Colonic mucosa (tissue), 4 donors: ENCODE measurements at regions not wholly inside any gene's neighbourhood (a gene's known extent, or its start where the extent isn't known, plus 50 kb on each side); places are given as distances from the start of the nearest gene placed in this dataset.

Experiments used
- DNase-seq: peaks from one replicate; pipeline ENCODE4 v3.0.0-alpha.2; 2020
- H3K27ac ChIP-seq: fragments of 200-600 bp; one replicate; pipeline ENCODE4 v1.8.0; 2021
- H3K27me3 ChIP-seq: fragments of 200-600 bp; one replicate; pipeline ENCODE4 v1.8.0; 2021
- H3K36me3 ChIP-seq: fragments of 200-600 bp; one replicate; pipeline ENCODE4 v1.8.0; 2021
- H3K4me1 ChIP-seq: fragments of 200-600 bp; one replicate; pipeline ENCODE4 v1.8.0; 2021; ENCODE audit warnings: mild to moderate bottlenecking
- H3K4me3 ChIP-seq: fragments of 200-600 bp; one replicate; pipeline ENCODE4 v1.8.0; 2021
- H3K9ac ChIP-seq, 2 donors: one replicate each; pipeline ENCODE4 v1.7.0; 2013; ENCODE audit warnings: control low read depth in 2 of 2, low read depth in 2 of 2, low read length in 2 of 2
- H3K9me3 ChIP-seq: fragments of 200-600 bp; one replicate; pipeline ENCODE4 v1.8.0; 2021
- CTCF ChIP-seq: fragments of 200-600 bp; IDR thresholded peaks from one replicate; pipeline ENCODE4 v1.8.0; 2022; ENCODE audit warnings: antibody characterized with exemption, mild to moderate bottlenecking
- intact Hi-C: fragments of 100-400 bp; cut with DNase I; formaldehyde crosslinking; loops from one replicate; pipeline ENCODE4 v1.14.1; 2022
- donor health status: healthy.
- donor health status: DM: no; HTN: no; CAD: no.
- donor health status: DM: no; HTN: no; CAD: no.

- no peak overlapping the region for H3K9ac ChIP-seq
These were observed 477.9 kb downstream of the LMO4 start for GRCh38 chr1:87806379-87807094.

GRCh38 chr1:87810166-87810565, 481.5 kb downstream of the LMO4 start:
- no peak overlapping the region for H3K4me3 ChIP-seq
- H3K27me3 ChIP-seq, result no peaks in the 10 kb centered on the region
- H3K4me1 ChIP-seq, result no peaks in the 10 kb centered on the region
- no peak for TF ChIP-seq CTCF
- no peak for DNase-seq
- no peak overlapping the region for H3K9ac ChIP-seq
- H3K27ac ChIP-seq, result no peak overlapping the region
- H3K36me3 ChIP-seq, result no peaks in the 10 kb centered on the region
- intact Hi-C loops, result no loop called here
- no peaks in the 10 kb centered on the region for H3K9me3 ChIP-seq

More at GRCh38 chr1:87806379-87807094, 477.9 kb downstream of the LMO4 start:
- DNase-seq, result no peak
- no peaks in the 10 kb centered on the region for H3K9me3 ChIP-seq
- intact Hi-C loops, result no loop called here
- H3K4me3 ChIP-seq, result no peak overlapping the region
- no peaks in the 10 kb centered on the region for H3K27me3 ChIP-seq
- TF ChIP-seq CTCF, result no peak
- no peaks in the 10 kb centered on the region for H3K4me1 ChIP-seq
- H3K27ac ChIP-seq, result no peak overlapping the region
- no peaks in the 10 kb centered on the region for H3K36me3 ChIP-seq

DNA sequence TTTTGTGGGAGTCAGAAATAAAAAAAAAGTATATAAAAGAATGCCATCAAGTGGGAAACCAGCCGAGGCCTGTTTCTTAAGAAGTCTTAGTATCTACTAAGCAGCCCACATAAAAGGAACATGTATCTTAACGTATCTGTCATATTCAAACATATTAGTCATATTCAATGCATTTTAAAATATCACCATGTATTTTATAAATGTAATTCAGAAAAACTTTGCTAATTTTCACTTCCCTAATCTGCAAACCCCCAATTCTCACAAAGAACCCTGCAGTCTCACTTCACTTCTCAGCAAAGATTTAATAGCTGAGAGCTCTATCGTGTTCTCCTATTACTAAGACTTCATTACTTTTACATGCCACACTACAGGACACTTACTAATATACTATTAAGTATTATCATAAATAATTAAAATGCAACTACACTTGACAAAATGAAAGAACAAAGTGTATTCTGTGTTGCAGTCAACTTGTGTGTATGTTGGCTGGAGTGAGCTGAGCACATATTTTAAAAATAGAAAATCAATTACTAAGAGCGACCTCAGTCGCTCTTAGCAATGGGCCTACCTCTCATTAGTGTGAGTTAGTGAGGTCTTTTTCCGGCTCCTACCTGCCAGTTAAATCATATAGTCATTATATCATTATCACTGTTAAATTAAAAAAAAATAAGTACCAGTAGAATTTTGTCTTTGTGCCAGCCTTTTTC, 484.3 kb downstream of the LMO4 start:
- Histone ChIP-seq H3K27ac (no peak overlapping the region), H3K36me3 (no peaks in the 10 kb centered on the region), H3K4me3 (no peak overlapping the region), H3K9ac (no peak overlapping the region), H3K9me3 (no peaks in the 10 kb centered on the region), H3K27me3 (no peaks in the 10 kb centered on the region), H3K4me1 (no peaks in the 10 kb centered on the region)
- no peak for DNase-seq
- no peak for TF ChIP-seq CTCF
- intact Hi-C loops, result no loop called here

DNA sequence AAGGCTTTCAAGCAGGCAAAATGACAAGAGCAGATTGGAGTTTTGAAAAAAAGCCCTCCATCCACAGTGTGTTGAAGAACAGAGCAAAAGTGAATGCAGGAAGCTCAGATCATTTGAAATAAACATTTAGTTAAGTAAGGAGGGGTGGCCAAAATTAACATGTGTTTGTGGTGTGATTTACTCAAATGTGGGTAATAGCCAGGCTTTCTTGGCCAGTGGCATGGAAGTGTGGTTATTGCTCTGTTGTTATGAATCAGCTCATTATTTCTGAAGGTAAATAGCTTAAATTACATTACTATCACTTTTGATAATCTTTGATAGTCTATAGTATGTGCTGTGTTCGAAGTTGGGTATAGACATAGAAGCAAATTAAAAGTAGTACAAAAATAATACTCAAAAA, 485.9 kb downstream of the LMO4 start:
- no peak for TF ChIP-seq CTCF
- Histone ChIP-seq H3K4me1 (no peaks in the 10 kb centered on the region), H3K9me3 (no peaks in the 10 kb centered on the region), H3K36me3 (no peaks in the 10 kb centered on the region), H3K27me3 (no peaks in the 10 kb centered on the region), H3K4me3 (no peak overlapping the region), H3K27ac (no peak overlapping the region), H3K9ac (no peak overlapping the region)
- no peak for DNase-seq
- intact Hi-C loops, result no loop called here

DNA sequence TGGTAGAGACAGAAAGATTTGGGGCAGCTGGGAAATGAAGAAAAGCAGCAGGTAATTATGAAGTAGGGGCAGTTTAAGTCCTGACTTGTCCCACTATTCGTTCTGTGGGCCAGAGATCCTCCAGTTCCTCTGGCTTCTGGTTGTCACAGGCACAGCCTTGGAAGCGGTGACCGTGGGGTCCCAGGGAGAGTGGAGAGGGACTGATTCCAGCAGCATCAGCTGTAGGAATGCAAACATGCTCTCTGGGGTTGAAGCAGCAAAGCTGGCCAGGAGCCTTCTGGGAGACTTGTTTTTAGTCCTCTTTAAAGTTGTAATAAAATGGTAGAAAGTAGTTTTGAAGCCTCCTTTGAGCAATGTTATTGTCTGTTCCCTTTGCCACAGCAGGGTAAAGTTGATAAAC, 488.0 kb downstream of the LMO4 start:
- Histone ChIP-seq H3K36me3 (no peaks in the 10 kb centered on the region), H3K9me3 (no peaks in the 10 kb centered on the region), H3K27me3 (no peaks in the 10 kb centered on the region), H3K27ac (no peak overlapping the region), H3K4me1 (no peaks in the 10 kb centered on the region), H3K4me3 (no peak overlapping the region), H3K9ac (no peak overlapping the region)
- intact Hi-C loops, result no loop called here
- no peak for TF ChIP-seq CTCF
- no peak for DNase-seq
